ENCODE measurements at regions not wholly inside any gene's neighbourhood (a gene's known extent, or its start where the extent isn't known, plus 50 kb on each side); places are given as distances from the start of the nearest gene placed in this dataset.

GRCh38 chr10:106309376-106309775 lies 855.1 kb downstream of the SORCS1 start:
- TF ChIP-seq CTCF (conservative IDR thresholded peaks at IDR 0.05; ENCODE audit: low read depth in 2 of 2) (no peak), CREB1 (CRISPR knock-in tag; IDR thresholded peaks at IDR 0.05; ENCODE audit: low read depth) (no peak), EZH2phosphoT487 (IDR thresholded peaks at IDR 0.05; ENCODE audit: unreplicated experiment) (no peak), JUNB (IDR thresholded peaks at IDR 0.05; ENCODE audit: unreplicated experiment) (no peak), POLR2AphosphoS5 (IDR thresholded peaks at IDR 0.05; ENCODE audit: low read depth) (no peak), ZNF114 (CRISPR knock-in tag; IDR thresholded peaks at IDR 0.05) (no peak), EZH2 (IDR thresholded peaks at IDR 0.05; ENCODE audit: low read depth, unreplicated experiment) (no peak), NANOG (IDR thresholded peaks at IDR 0.05; ENCODE audit: borderline replicate concordance) (no peak), REST (IDR thresholded peaks at IDR 0.05; ENCODE audit: unreplicated experiment) (no peak), STAT1 (IDR thresholded peaks at IDR 0.05; ENCODE audit: unreplicated experiment) (no peak), ETS1 (IDR thresholded peaks at IDR 0.05) (no peak)

Data from GM23338 (cell line).